NCI-H1092 (cell line): ENCODE measurements at regions not wholly inside any gene's neighbourhood (a gene's known extent, or its start where the extent isn't known, plus 50 kb on each side); places are given as distances from the start of the nearest gene placed in this dataset.
A peak's percentile ranks its signal among the peaks of the same experiment; 100 is the strongest.

Experiments
- DNase-seq: peaks from one replicate; lab custom pipeline; 2025; lab: John Stamatoyannopoulos, UW

DNA sequence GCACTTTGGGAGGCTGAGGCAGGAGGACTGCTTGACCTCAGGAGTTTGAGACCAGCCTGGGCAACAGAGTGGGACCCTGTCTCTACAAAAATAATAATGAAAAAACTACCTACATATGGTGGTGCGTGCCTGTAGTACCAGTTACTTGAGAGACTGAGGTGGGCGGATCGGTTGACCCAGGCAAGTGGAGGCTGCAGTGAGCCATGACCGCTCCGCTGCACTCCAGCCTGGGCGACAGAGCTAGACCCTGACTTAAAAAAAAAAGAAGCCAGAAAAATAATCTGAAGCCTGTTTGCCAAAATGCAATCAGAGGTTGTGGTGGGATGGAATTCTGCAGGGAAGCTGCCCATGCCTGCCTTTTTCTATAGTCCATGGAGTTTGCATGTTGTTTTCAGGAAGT, 50.4 kb upstream of the GGTA1 start:
- no peak for DNase-seq

DNA sequence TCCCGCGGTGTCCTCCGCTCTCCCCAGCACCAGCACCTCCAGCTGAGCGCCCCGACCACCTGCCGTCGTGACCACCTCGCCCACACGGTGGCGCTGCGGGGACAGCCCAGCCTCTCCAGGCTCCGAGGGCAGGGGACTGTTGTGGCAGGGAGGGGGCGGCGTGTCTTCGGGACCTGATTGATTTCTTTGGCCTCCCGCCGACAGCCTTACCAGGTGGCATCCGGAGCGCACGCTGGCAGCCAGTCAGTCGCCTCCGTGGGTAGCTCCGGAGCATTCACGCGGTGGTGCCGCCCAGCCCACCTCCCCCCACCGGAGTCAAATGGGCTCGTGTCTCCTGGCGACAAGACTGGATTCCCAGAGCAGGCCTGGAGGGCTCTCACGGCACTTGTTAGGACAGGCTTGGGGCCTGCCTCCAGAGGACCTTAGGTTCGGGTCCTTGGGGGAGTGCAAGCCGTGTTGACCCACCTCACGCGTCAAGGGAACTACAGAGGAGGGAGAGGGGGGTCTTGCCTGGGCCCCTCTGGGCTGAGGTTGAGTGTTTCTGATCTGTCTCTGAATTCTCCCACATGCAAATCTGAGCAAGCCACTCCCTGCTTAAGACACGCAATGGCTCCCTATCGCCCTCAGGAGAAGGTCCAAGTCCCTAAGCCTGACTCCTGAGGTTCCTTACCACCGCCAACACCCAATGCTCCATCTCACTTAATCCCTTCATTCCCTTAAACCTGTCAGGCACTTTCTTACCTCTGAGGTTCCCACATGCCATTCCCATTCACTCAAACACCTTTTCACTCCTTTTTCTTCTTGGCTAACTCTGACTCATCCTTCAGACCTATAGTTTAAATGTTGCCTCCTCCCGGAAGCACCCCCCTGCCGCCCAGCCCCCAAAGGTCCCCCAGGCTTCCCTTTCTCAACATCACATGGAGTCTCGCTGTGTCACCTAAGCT, 51.2 kb upstream of the GGTA1 start:
- DNase-seq: peak; percentile 72

DNA sequence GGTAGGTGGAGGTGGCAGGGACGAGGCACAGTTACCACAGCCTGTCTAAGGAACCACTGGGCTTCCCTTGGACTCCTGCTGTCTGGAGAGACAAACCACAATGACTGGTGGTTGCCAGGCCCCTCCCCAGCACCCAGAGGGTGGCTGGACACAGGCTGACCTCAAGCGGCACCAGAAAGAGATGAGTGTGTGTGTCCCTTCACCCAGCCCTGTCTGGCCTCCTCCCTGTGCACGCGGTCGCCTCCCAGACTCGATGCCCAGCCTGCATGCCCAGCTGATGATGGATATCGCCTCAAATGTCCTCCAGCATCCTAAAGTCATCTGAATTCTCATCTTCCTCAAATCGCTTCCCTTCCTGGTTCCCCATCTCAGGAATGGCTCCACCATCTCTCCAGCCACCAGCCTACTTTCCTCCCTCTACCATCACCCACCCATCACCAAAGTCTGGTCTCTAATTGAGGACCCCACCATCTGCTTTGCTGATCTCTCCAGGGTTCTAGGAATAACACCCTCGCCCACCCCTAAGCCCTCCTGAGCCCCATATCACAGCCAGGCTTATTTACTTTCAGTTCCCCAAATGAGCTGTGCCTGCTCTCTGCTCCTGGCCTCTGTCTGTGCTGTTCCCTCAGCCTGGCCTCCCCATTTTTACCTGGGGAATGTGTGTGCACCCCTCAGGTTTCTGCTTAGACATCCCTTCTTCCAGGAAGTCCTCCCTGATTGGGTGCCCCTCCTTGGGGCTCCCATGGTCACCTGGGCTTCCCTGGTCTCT, 52.5 kb upstream of the GGTA1 start:
- DNase-seq: no peak

DNA sequence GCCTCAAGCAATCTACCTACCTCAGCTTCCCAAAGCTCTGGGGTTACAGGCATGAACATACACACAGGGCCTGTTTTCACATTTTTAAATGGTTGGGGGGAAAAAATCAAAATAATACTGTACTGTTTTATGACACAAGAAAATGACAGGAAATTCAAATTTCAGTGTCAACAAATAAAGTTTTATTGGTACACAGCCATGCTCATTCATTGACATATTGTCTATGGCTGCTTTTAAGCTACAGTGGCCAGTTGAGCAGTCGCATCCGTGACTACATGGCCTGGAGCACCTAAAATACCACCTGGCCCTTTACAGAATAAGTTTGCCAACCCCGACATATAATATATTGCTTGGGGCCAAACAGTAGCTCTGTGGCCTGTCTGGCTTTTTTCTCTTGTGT, 56.4 kb upstream of the GGTA1 start:
- no peak for DNase-seq

DNA sequence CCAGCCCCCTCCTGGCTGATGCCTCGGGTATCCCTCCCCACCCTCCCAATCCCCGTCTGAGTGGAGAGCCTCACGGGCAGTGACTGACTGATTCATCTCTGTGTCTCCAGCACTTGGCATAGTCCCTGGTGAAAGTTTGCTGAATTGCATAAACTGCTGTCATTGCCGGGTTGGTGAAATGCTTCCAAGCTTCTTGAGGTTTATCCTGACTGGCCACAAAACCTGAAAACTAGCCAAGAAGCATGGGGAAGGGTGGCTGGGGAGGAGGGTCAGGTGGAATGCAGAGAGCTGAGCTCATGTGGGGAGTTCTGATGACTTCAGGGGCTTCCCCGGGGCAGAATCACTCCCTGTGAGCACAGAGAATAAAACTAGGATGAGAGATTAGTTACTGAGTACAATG, 56.9 kb upstream of the GGTA1 start:
- no peak for DNase-seq

DNA sequence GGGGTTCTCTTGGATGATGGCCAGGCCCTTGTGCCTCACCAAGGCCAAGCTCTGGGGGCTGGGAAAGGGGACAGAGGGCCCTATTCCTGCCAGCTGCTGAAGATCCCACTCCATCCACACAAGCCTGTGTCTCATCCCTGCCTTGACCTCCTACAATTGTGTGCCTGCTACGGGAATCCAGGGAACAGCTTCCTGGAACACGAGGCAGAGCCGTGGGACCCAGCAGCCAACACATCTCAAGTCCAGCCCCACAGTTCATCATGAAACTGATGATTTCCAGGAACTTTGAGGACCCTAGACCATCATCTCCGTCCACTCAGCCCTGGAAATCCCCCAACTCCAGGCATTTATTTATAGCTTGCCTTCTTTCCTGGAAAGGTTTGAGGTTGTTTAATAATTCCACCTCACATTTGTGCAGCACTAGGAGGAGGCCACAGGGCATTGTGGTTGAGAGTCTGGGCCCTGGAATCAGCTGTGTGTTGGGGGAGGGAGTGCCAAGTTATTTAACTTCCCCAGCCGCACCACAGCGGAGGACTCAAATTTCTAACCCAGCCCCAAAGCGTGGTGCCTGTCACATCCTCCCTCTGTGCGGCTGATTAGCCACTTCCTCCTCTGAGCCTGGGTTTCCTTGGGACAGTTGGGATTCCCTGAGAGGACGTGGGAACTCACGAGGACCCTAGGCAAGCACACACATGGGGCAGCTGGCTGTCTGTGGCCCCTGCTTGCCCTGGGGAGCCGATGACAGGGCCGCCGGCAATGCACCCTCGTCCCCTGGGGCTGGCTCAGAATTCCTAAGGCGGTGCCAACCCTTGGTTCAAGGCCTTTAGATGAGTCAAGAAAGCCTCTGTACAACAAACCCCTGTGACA, 58.2 kb upstream of the GGTA1 start:
- no peak for DNase-seq

DNA sequence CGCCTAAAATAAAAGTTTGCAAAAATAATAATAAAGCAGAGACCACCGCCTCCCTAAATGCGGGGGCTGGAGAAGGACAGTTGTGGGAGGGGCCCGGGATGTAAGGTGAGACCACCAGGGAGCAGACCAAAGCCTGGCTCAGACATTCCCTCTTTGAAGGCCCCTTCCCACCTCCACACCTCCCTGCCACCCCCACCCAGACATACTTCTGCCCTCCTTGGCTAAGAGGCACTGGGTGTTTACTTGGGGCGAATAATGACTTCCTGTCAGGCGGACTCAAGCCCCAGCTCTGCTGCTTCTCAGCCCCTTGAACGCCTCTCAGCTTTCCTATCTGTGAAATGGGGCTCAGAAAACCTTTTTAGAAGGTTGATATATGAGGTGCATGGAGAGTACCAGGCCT, 58.8 kb upstream of the GGTA1 start:
- no peak for DNase-seq

DNA sequence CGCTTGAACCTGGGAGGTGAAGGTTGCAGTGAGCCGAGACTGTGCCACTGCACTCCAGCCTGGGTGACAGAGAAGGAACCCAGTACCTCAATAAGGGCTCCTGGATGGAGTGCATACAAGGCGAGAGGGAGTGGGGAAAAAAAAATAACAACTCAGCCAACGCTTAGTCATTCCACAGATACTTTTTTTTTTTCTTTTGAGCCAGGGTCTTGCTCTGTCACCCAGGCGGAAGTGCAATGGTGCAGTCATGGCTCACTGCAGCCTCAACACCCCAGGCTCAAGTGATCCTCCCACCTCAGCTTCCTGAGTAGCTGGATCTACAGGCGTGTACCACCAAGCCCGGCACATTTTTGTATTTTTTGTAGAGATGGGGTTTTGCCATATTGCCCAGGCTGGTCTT, 59.5 kb upstream of the GGTA1 start:
- DNase-seq: no peak

DNA sequence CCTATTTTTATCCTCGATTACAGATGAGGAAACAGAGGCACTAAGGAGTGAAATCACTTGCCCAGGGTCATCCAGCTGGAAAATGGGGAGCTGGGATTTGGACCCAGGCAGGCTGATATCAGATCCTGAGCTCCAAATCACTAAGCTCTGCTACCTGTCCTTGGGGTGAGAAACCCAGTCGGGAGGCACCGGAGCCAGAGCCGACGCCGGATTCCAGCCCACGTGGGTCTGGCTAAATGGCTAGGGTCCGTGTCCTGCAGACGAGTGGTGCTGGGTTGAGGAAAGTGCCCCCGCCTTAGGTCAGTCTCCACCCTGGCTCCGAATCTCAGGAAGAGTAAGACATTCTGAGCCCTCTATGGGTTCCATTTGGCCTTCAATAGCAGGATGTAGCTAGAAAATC, 61.3 kb upstream of the GGTA1 start:
- DNase-seq: no peak

DNA sequence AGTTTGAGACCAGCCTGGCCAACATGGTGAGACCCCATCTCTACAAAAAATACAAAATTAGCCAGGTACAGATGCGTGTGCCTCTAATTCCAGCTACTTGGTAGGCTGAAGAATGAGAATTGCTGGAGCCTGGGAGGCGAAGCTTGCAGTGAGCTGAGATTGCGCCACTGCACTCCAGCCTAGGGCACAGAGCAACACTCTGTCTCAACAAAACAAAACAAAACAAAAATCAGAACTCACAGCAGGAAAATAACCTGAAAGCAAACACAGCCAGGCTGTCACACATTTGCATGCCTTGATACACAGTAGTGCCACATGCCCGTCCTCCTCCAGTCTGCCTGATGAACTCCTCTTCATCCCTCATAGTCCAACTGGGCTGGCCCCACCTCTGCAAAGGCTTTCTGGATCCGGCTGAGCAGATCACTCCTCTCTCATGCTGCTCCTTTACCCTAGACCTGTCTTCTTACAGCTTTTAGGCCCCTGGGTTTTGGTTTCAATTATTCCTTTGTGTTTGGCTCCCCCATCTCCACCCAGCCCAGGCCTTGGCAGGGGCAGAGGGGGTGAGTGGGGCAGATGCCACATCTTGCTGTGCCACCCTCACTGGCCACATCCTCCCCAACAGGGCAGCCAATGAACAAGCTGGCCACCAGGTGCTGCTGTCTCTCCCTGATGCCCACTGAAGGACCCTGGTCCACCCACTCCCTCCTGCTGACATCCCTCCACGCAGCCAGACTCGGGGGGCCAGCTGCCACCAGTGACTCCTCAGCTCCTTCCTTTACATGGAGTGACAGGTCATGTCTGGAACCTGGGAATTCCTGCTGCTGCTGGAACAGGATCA, 62.0 kb upstream of the GGTA1 start:
- no peak for DNase-seq

DNA sequence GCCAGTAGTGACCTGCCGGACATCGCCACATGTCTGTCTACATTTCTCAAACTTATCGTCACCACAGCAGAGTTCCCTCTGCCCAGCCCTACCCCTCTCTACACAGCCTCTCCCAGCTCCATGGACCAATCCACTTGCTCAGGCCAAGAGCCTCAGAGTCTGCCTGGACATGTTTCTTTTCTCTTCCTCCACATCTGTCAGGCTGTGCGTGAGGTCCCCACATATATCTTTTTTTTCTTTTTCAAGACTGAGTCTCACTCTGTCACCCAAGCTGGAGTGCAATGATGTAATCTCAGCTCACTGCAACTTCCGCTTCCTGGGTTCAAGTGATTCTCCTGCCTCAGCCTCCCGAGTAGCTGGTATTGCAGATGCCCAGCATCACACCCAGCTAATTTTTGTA, 62.7 kb upstream of the GGTA1 start:
- DNase-seq: no peak

DNA sequence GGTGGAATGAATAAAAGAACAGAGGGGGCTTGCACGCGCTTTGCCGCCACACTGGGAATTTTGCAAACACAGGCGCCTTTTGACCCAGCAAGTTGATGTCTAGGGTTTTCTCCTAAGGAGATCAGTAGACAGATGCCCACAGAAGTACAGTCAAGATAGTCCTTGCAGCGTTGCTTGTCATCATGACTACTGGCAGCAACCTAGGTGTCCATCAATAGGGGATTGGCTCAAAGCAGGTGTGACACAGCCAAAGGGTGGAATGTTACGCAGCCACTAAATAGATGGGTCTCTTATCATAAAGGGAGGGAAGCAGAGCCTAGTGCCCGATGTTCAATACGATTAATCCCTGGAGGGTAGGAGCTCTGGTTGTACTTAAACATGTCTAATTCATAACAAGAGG, 63.8 kb upstream of the GGTA1 start:
- no peak for DNase-seq

DNA sequence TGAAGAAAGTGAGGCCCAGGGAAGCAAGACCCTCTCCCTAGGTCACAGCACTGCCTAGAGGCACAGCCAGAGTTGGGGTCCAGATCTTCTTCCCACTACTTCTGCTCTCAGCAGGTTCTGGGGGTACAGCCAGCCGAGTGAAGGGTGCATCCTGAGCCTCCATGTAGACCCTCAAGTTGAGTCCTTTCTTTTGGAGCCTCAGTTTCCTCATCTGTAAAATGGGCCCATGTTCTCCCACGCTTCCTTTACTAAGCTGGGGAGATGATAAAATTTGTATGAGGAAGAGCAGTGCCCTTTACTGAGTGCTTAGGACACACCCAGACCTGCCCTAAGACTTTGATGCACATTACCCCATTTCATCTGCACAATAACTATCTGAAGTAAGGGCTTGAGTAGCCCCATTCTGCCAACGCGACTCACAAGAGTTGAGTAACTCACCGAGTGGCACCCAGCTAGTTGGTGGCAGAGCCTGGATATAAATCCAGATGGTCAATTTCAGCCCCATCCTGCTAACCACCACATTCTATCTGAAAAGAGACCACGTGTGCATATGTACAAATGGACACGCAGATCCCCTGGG, 64.3 kb upstream of the GGTA1 start:
- no peak for DNase-seq

DNA sequence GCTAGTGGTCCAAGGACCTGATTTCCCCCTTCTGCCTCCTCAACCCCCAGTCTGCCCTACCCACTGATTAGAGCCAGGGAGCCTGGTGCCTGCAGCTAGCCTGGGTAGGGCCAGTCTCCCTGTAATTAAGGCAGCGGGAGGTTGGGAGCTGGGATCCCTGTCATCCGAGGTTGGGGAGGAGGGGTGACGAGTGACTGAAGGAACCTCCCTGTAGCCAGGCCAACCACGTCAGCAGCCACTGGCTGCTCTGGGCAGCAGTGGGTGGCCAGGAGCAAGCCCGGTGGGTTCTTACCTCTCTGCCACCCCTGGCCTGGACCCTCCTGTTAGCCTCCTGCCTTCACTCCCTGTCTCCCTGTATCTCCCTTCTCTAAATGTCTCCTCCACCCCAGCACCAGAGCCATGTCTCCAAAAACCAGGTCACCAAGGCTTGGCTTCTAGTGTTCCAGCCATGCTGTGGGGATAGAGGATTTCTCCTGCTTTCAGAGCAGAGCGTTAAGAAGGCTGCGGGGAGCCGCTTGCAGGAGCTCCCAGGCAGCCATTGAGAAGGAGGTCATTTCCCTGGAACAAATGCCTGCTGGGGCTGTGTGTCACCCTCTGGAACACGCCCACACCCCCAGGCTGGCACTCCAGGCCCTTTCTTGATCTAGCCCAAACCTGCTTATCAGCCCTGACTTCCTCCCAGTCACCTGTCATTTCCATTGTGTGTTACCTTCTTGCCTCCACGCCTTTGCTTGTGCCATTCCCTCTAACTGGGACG, 65.0 kb upstream of the GGTA1 start:
- DNase-seq: no peak

DNA sequence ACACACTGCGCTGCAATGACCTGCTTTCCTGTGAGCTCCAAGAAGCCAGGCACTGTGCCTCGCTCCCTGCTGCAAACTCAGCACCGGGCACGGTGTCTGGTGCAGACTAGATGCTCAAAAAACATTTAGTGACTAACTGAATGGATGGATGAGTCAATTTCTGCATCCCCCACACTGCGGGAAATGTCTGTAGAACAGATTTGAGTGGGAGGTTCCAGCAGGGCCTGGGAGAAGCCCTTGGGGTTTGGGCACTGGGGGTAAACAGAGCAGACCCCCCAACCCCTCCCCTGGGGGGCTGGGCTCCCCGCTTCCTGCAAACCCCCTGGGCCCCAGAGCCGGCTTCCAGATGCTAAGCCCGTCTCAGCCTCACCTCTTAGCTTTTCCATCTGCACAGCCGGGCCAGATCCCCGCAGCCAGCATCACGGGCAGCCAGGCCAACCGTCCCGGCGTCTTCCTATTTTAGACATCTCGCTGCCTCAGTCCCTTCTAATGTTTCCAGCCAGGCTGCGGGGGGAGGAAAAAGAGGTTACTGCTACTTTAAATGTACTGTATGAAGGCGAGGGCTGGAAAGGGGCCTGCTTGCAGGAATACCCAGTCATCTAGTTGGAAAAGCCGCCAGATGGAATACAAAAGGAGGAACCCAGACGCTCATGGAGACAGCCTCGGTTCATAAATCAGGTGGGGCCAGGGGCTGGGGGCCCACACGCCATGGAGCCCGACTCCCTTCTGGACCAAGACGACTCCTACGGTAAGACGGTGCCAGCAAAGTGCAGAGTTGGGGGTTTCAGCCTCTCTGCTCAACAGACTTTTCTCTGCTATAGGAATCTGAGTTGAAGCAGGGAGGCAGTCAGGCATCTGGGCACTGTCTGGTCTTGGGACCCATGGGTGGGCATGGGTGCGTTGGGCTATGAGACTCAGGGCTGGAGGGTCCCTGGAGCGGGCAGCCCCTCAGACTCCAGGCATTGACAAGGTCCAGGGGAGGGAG, 67.1 kb upstream of the GGTA1 start:
- no peak for DNase-seq

DNA sequence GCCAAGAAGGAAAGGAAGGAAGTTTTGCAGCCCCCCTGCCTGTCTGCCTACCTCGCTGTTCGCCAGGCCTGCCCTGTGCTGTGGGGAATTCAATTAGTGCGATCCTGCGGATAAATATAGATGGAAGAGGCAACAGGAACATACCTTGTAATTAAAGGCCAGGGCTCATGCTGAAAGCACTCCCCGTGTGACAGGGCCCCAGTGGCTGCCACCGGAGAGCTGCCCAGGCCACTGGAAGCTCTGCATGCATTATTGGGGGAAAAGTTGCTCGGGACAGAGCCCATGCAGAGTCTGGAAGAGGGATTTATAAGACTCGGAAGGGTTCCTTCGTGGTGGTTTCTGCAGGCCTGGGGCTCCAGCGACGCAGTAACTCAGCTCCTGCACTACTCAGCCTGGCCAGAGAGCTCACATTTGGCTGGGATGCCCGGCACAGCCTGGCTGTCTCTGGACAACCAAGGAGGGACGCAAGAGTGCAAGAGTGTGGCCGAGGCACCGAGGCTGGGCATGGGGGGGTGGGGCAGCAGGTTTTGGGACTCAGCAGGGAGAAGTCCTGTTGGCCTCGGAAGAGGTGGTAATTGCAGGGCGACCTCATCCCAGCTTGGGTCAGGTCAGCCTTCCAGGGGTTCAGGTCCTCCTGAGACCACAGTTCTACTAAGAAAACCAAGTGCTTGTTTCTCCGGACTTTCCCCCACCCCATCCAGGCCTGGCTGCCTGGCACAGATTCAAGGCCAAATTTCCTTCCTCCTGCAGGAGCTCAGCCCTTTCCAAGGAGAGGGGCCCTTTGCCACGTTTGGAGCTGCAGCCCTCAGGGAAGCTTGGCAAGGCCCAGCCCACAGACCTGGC, 68.1 kb upstream of the GGTA1 start:
- no peak for DNase-seq

DNA sequence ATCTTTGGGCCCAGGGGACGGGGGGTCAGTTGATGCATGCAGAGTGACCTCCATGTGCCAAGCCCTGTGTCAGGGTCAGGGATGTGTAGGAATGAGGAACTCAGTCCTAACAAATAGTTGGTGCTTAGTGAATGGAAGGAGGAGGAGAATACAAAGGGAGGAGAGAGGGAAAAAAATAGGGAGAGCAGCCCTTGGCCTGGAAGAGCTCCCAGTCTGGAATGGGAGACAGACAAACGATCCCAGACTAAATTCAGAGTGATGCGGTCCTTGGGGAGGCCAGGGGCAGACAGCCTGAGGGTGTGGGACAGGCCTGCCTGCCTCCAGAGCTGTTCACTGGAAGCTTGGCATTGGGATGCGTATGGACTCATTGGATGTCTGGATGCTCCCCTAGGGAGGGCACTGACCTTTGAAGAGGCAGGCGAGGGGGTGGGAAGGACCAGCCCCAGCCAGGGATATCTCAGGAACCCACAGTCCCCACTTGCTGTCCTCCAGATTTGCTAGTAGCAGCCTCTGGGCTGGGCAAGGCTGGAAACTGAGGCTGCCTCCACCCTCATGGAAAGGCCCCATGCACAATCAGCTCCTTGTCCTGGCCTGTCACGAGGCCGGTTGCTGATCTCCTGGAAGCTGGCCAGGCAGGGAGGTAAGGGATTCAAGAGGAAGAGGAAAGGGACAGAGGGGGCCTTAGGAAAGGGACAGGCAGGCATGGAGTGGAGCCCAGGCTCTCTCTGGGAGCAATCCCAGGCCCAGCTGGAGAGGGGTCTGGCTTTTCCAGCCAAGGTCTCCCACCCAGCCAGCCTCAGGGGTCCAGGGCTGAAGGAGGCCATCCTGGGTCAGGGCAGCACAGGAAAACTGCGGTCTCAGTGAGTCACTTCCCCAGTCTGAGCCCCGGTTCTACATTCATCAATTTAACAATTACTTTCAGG, 69.0 kb upstream of the GGTA1 start:
- DNase-seq: no peak
